Nucleus accumbens (tissue), 56 donors: ENCODE measurements at regions not wholly inside any gene's neighbourhood (a gene's known extent, or its start where the extent isn't known, plus 50 kb on each side); places are given as distances from the start of the nearest gene placed in this dataset.

Source experiments
- DNase-seq, 56 donors: peaks; one replicate each; lab custom pipeline; 2025; lab: John Stamatoyannopoulos, UW

DNA sequence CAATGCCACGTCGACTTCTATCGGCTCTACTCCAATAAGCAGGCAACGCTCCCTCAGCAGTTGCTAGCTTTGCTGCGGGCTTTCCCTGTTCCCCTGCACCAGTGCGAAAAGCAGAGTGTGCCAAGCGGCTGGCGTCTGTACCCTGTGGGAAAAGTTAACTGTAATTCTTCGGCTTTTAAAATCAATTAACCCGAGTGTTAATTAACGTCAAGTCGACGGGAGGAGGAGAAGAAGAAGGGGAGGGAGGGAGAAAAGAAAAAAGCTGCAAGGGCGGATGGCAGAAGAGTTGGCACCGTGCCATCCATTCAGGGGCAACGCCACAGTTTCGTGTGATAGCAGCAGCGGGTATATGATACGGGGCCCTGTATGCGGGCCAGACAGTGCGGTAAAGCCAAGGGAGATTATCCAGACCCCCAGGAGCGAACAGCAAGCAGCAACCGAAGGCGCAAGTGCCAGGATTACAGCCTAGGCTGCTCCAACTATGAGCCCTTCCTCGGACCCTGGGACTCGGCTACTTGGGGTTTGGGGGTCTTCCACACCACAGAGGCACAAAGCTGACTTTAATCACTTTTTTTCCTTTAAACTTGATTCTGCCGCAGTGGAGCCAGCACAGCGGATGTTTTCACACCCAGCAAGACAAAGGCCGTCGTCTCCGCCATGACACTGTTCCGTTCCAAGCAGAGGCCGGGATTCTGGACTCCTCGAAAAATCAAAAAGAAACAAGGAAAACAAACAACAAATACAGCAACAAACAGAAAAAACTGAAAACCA lies 253.8 kb upstream of the PMFBP1 start:
- peak in 51 of 56 donors; percentile 47 to 92 (median 76) for DNase-seq

DNA sequence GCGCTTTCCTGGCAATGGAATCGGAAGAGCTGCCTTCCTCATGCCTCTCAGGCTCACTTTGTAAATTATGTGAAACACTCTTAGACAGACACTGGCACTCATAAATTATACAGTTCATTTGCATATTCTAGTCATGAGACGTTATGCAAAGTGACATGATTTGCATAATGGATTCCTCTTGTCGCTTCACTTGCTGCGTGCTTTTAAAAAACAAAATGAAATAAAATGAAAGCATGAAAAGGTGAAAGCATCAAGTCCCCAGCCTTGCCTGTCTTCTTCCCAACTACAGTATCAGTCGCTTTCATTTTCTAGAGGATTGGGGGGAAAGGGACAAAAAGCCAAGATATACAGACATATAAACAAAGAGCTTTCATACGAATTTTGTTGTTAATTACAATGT lies 252.8 kb upstream of the PMFBP1 start:
- DNase-seq = peak in 5 of 56 donors; percentile 0 to 36 (median 4)

- no peak for DNase-seq
These were observed 250.4 kb upstream of the PMFBP1 start for GRCh38 chr16:72422308-72422897.

GRCh38 chr16:72419638-72420037 lies 247.7 kb upstream of the PMFBP1 start:
- no peak for DNase-seq

GRCh38 chr16:72415379-72415778 lies 243.4 kb upstream of the PMFBP1 start:
- no peak for DNase-seq

GRCh38 chr16:72410492-72410891 lies 238.5 kb upstream of the PMFBP1 start:
- DNase-seq = no peak

GRCh38 chr16:72409423-72409822 lies 237.5 kb upstream of the PMFBP1 start:
- no peak for DNase-seq

- no peak for DNase-seq
These were observed 234.4 kb upstream of the PMFBP1 start for GRCh38 chr16:72406390-72406789.

GRCh38 chr16:72404299-72404698 lies 232.3 kb upstream of the PMFBP1 start:
- no peak for DNase-seq

- DNase-seq = no peak
These were observed 229.1 kb upstream of the PMFBP1 start for GRCh38 chr16:72401084-72401361.

DNA sequence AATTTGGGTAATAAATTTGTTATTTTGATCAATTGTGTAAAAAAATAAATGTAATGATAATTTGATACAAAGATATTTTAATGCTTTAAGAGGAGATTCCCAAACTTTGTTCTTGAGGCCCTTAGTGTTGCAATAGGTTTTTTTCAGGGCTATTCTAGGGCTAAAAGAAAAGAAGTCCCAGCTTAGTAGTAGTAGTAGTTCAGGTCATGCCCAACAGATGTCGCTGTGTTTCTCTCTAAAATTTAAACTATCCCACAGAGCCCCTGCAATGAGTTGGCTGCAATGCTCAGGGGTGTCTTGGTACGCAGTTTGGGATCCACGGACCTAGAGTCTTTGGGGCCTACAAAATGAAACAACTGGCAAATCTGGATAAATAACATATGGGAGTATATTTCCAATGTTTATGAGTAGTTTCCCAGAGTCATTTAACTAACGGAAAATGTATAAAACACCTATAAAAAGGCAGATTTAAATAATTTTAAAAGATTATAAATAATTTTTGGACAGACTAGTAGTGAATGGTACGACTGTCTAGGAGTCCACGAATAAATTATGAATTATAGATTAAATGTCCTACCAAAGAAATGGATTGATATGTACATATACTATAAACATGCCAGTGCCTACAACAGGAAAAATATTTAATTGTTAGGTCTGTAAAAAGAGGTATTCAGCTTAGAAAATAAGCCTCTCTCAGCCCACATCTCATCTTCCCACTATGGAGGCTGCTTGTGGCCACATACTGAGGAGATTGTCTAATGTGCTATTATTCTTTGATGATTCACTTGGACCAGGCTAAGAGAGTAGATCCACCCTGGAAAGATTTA lies 228.5 kb upstream of the PMFBP1 start:
- DNase-seq = peak in 40 of 56 donors; percentile 1 to 78 (median 15)

DNA sequence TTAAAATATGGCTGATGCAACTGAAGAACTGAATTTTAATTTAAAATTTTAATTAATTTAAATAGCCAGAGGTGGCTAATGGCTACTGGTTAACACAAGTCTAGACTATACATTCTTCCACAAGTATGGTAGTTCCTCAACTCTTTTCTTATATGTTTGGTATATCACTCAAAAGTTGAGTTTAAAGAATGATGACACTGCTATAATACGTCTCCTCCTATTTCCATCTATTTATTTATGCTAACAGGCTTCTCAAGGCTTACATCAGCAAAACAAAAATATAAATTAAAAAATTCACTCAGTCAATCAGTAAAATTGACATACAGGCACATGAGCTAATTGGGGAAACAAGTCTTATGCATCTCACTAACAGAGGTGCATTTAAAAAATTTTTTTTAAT lies 227.9 kb upstream of the PMFBP1 start:
- DNase-seq = no peak

- no peak for DNase-seq
These were observed 225.9 kb upstream of the PMFBP1 start for GRCh38 chr16:72397876-72398275.

- DNase-seq = no peak
These were observed 222.6 kb upstream of the PMFBP1 start for GRCh38 chr16:72394526-72394925.

- no peak for DNase-seq
These were observed 217.8 kb upstream of the PMFBP1 start for GRCh38 chr16:72389791-72390190.

DNA sequence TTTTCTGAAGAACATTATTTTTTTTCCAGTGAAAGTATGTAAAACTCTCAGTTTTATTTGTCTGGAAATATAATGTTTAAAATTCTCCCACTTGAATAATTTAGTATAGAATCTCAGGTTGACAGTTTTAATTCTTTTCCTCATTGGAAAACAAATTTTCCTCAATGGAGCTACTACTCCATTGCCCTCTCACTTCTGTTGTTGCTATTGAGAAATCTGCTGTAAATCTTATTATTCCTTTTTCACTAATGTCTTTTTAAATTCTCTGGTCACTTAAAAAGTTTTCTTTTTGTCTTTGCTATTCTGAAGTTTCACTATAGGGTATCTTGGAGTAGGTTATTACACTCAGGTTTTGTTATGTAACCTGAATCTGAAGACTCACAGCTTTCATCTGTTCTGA lies 216.1 kb upstream of the PMFBP1 start:
- no peak for DNase-seq

DNA sequence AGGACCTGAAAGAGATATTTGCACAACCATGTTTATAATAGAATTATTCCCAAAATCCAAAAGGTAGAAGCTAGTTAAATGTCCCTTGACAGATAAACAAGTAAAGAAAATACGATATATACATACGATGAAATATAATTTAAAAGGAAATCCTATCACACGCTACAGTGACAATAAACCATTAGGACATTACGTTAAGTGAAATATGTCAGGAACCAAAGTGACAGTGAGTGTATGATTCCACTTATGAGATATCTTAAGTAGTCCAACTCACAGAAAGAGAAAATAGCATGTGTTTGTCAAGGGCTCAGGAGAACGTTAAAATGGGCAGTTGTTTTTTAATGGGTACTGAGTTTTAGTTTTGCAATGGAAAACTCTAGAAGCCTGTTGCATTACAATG lies 212.7 kb upstream of the PMFBP1 start:
- DNase-seq = no peak

GRCh38 chr16:72380283-72380682 lies 208.3 kb upstream of the PMFBP1 start:
- DNase-seq = no peak

DNA sequence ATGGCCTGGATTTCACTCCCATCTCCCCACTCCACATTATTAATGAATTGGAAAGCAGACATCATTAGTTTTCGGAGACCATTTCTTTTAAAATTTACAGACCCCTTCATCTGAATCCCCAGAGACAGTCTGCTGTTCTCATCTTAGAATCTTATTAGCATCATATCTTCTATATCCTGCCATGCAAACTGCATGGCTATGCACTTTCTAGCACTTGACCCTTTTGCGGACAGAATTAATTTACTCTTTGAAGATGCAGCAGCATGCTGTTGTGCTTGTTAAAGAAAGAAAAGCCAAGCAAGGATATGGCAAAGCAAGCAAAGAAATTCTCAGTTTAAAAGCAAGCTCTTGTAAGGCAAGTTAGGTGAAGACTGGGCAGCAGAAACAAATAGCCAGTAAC lies 201.2 kb upstream of the PMFBP1 start:
- DNase-seq = no peak

GRCh38 chr16:72372087-72373045 lies 200.4 kb upstream of the PMFBP1 start:
- no peak for DNase-seq
